ENCODE measurements at regions not wholly inside any gene's neighbourhood (a gene's known extent, or its start where the extent isn't known, plus 50 kb on each side); places are given as distances from the start of the nearest gene placed in this dataset.

GRCh38 chr15:70227147-70227546 is 129.4 kb upstream of the TLE3 start:
- H2BK20ac ChIP-seq (ENCODE audit: low read depth, low read length, poor library complexity, severe bottlenecking), result no peak overlapping the region
- no peak for DNase-seq
- no peaks in the 10 kb centered on the region for H4K20me1 ChIP-seq (ENCODE audit: control insufficient read depth, insufficient read depth, insufficient read length)
- Mint-ChIP-seq H3K4me3 (no peak overlapping the region), H3K27me3 (ENCODE audit: low read depth) (peaks cover 5% of the 10 kb centered on the region; the same call in 1 of the 2 replicates), H3K27ac (no peak overlapping the region), H3K4me1 (peaks cover 10% of the 10 kb centered on the region in 2 experiments), H3K9me3 (peaks cover 13 to 18% of the 10 kb centered on the region in 2 experiments), H3K36me3 (ENCODE audit: insufficient read depth in 1 of 3, low read depth in 3 of 3) (peaks cover 6 to 7% (median 6%) of the 10 kb centered on the region in 3 experiments)
- H3K79me1 ChIP-seq (ENCODE audit: insufficient read depth, low read depth, low read length, poor library complexity, severe bottlenecking), result no peaks in the 10 kb centered on the region
- H3K27me3 ChIP-seq (ENCODE audit: insufficient read depth, low read length), result no peaks in the 10 kb centered on the region
- H3K79me2 ChIP-seq (ENCODE audit: insufficient read depth, low read length), result no peaks in the 10 kb centered on the region
- no peak overlapping the region for H3K27ac ChIP-seq (ENCODE audit: insufficient read length, low read depth, low read length)
- no peak overlapping the region for H4K8ac ChIP-seq (replicated peaks; ENCODE audit: insufficient read length, low read depth, low read length)
- no peak overlapping the region for H3K14ac ChIP-seq (ENCODE audit: insufficient read depth, low read length)
- no peak overlapping the region for H4K91ac ChIP-seq (ENCODE audit: insufficient read length, low read depth, low read length)
- WGBS (ENCODE audit: extremely low coverage, insufficient read length, low lambda C conversion rate), result no CpG with 5 or more reads among the region's 1 CpG
- H3K4me2 ChIP-seq (ENCODE audit: insufficient read depth, insufficient read length, low read length), result no peak overlapping the region
- no peak overlapping the region for H2BK12ac ChIP-seq (ENCODE audit: insufficient read length, low read depth, low read length)
- H4K5ac ChIP-seq (ENCODE audit: insufficient read length, low read depth, low read length), result no peak overlapping the region
- no peak overlapping the region for H3K56ac ChIP-seq (ENCODE audit: insufficient read length, low read depth, low read length)
- no peak overlapping the region for H2BK15ac ChIP-seq (ENCODE audit: low read depth, low read length)
- H2BK5ac ChIP-seq (ENCODE audit: insufficient read length, low read length), result no peak overlapping the region
- no peak for TF ChIP-seq CTCF (conservative IDR thresholded peaks at IDR 0.05)
- H2AFZ ChIP-seq (ENCODE audit: low read length), result no peak overlapping the region
- H3K9me3 ChIP-seq (ENCODE audit: control insufficient read depth, low read depth, low read length), result peaks cover 5% of the 10 kb centered on the region
- no peak overlapping the region for H3K18ac ChIP-seq (ENCODE audit: insufficient read length, low read depth, low read length)
- H3K23me2 ChIP-seq (ENCODE audit: insufficient read length, low read depth, low read length, poor library complexity, severe bottlenecking), result no peaks in the 10 kb centered on the region
- no peak overlapping the region for H3K9ac ChIP-seq (ENCODE audit: extremely low read depth, insufficient read length, low read length)
- no peak overlapping the region for H2AK5ac ChIP-seq (ENCODE audit: insufficient read length, low read length)
- H3K23ac ChIP-seq (ENCODE audit: insufficient read length, low read depth, low read length), result no peak overlapping the region
- no peaks in the 10 kb centered on the region; the same call in 1 of the 2 replicates for H3K4me1 ChIP-seq (ENCODE audit: insufficient read depth, low read length)
- H2BK120ac ChIP-seq (ENCODE audit: low read depth, low read length, poor library complexity, severe bottlenecking), result no peak overlapping the region
- no peak overlapping the region for H3T11ph ChIP-seq (ENCODE audit: low read length)
- no peak overlapping the region for H3K4ac ChIP-seq (ENCODE audit: low read depth, low read length)
